HTR-8/SVneo (cell line): ENCODE measurements at regions not wholly inside any gene's neighbourhood (a gene's known extent, or its start where the extent isn't known, plus 50 kb on each side); places are given as distances from the start of the nearest gene placed in this dataset.

ENCODE experiments used
- DNase-seq: peaks from one replicate; pipeline ENCODE4 v3.0.0; 2011; ENCODE audit warnings: low spot score, mixed read lengths; ENCODE audit not compliant: insufficient read length
- FAIRE-seq: peaks from 2 replicates; lab custom pipeline; 2011; peaks lifted over from hg19 to GRCh38; lab: Jason Lieb, UNC

DNA sequence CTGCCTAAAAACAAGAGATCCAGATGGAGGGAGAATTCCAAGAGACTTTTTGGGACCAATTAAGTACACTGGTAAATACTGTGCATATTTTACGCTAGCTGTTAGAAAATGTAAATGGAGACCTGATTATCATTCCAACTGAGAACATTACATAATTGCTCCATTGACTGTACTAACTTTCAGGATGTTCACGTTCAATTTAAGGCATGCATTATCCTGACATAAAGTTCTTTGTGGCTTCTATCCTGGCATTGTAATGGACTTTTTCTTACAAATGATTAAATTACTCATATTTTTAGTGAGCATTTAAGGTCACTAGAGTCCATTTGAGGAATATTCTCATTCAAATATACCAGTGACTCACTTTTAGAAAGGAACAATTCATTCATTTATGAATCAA, 883.3 kb upstream of the TMPRSS15 start:
- DNase-seq (no peak), FAIRE-seq (no peak)

DNA sequence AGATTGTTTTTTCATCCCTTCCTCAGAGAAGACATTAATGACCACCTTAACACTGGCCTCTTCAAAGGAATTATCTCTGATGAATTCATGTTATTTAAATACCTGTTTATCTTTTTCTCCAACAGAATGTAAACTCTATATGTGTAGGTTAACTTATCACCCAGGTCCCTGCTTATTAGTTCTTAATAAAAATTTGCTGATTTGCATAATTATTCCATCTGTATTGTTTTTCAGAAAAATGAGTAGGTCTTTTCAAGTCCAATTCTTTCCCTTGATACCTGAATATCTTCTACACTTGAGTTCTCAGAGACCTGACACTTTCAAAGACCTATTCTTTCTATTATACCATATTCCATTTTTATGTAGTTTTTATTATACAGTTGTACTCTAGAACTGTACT, 886.7 kb upstream of the TMPRSS15 start:
- DNase-seq (no peak), FAIRE-seq (no peak)

DNA sequence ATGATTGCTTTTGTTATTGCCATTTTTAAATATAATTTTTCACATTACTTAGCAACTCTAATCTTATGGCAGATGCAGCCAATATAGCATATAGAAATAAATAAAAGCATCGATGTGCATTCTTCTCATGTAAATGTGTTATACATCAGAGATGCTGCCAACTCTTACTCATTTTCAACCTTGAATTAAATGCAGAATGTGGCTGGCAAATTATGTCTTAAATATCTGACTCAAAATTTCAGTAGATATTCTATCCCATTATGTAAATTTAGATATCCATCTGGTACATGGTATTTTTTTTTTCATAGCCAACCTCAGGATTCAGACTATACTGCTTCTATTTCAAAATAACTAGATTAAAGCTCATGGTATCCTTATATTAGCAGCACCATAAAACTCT, 916.7 kb upstream of the TMPRSS15 start:
- DNase-seq (no peak), FAIRE-seq (no peak)

DNA sequence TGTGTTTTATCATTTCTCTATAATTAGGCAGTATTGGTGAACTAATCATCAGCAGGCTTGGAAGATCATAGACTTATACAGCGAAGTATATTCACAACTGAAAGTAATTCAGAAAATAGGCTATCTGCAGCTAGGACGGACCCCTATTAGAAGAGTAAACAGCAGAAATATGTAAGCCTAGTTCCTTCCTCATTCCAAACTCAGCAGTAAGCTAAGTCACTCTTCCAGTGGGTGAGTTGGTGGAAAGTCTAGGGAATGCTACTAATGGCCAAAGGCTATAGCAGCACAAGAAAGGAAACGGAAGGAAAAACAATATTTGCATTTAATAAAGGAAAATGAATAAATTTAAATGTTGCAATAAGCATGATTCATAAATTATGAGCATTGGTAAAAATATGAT, 918.1 kb upstream of the TMPRSS15 start:
- FAIRE-seq (no peak), DNase-seq (no peak)

DNA sequence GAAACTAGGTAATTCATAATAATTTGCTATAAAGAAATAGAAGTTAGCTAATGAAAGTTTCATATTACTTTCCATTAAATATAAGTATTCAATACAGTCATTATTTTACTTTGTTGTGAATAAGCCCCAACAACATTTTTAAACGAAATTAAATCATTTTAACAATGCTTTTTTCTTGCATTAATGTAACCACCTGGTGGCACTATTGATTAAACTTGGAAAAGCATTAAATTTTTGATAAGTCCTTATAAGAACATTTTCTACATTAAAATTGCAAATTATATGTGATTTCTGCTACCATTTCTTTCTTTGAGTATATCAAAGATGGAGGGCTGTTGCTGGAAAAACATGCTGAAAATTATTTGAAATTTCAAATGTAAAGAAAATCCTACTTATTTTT, 918.8 kb upstream of the TMPRSS15 start:
- DNase-seq (no peak), FAIRE-seq (no peak)

DNA sequence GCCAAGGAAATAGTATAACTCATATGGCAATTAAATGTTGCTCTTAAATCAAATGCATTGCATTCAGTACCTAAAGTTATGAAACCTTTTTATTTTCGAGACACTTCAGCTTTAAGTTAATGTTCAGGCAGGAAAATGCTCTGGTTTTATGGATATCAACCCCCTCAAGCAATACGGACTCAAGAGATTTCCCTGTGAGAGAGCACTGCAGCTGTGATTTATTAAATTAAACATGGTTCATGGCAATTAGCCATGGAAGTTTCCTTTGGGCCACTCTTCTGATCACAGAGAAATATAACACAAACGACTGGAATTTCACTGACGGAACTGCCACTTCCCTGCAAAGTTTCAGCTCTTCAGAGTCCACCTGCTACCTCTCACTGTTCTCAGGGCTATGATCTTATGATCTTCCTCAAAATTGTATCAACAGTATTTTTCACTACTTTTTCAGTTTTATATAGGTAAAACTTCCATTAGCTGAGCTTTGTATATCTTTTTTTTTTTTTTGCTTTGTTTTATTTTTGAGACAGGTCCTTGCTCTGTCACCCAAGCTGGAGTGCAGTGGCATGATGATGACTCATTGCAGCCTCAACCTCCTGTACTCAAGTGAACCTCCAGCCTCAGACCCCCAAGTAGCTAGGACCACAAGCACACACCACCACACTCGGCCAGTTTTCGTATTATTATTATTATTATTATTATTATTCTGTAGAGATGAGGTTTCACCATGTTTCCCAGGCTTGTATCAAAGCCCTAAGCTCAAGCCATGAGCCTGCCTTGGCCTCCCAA, 923.1 kb upstream of the TMPRSS15 start:
- FAIRE-seq (no peak), DNase-seq (no peak)

DNA sequence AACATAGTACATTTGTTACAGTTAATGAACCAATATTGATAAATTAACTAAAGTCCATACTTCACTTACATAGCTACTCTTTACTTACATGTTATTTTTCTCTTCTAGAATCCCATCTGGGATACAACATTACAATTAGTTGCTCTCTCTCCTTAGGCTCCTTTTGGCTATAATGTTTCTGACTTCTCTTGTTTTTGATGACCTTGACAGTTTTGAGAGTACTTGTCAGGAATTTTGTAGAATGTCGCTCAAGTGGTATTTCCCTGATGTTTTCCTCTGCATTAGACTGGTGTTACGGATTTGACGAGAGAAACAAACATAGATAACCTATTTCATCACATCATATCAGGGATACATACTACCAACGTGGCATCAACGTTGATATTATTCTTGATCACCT, 925.4 kb upstream of the TMPRSS15 start:
- DNase-seq (no peak), FAIRE-seq (no peak)

DNA sequence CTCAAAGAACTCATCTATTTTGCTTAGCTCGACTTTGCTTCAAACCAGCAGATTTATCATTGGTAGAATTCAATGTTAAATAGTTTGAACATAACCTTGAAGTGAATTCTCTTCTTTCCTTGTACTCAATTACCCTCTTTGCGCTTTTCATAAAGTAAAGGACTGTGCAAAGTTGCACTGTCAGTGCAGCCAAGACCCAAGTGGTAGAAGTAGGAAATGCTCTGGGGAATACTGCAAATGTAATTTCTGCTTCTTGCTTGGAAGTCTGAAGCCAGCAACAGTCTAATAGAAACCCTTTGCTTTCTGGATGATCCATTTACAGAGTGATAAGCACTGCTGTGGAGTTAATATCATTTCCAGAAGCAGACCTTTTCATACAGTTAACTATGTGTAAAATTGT, 936.7 kb upstream of the TMPRSS15 start:
- FAIRE-seq = no peak
- no peak for DNase-seq

DNA sequence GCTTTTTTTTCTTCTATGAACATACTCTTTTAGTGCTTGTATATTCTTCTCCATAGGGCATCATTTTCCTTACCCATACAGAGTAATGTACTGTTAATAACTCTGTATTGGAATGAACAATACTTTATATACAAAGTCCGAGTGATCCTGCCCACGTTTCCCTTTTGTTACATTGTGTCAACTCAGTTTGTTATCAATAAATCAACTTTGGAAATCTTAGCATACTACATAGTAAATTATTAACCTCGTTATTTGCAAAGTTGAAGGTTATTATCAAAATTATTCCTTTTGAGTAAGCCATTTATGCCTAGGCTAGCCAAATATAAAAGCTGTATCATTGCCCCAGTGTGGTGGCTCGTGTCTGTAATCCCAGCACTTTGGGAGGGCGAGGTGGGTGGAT, 937.4 kb upstream of the TMPRSS15 start:
- DNase-seq (no peak), FAIRE-seq (no peak)

DNA sequence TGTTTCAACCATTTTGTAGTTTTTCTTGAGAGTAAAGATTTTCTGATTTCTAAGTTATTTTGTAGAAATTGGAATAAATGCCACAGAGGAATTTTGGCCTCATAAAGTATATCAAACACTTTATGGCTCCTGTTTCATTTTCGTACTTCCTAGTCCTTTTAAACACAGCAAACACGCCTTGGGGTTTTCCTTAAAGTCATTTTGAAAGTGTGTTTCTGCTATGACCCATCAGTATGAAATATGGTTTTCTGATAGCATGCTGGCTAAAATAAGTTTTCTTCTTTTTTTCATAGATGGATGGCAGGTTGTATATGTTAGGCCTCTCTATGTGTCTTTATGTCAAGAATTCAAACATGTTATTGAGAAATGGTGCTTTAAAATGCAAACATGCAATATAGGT, 940.1 kb upstream of the TMPRSS15 start:
- DNase-seq (no peak), FAIRE-seq (no peak)

DNA sequence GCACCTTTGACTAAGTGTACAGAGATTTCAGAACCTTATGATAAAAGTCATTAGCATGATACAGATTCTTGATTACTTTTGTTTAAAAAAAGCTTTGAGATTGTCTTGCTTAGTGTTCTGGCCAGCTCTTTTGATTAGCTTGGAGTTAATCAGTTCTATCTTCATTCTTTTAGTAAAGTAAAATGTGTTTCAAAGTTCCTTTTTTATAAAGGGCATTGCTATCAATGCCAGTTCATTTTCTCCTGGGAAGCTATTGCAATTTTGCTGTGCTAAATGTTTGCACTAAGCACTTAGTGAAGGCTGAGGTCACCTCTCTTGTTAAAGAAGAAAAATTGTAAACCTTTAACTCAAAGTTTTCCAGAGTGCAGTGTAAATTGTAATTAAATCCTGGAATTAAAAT, 946.7 kb upstream of the TMPRSS15 start:
- DNase-seq (no peak), FAIRE-seq (no peak)

DNA sequence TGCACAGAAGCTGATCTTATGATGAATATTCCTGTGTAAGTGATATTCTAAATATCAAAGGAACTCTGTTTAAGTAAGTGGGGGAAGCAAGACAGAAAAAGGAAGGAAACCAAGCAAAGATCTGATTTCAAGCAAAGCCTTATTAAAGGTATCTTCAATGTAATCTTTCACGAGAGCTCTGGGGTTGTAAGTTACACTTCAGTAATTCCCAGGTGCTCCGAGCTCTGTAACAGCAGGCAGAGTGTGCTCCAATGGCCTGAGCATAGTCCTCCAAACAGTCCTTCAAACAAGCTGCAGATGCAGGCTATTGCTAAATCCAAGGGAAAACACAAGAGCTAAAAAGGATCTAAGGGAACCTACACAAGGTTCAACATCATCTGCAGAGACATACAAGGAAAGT, 949.7 kb upstream of the TMPRSS15 start:
- no peak for FAIRE-seq
- no peak for DNase-seq

DNA sequence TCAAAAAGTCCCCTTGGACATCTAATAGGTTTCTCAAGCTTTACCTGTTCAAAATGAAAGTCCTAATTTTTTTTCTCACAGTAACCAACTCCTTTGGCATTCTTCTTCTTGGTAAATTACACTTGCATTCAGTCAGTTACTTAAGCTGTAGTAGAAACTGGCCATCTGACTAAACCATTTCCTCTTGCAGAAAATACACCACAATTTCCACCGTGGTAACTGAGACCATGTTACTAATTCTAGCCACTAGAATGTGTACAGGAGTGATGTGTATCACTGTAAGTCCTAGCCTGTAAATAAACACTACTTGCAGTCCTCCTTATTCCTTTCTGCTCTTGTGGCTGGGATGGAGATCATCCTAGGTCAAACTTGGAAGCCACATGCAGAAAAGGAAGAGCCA, 965.4 kb upstream of the TMPRSS15 start:
- no peak for FAIRE-seq

DNA sequence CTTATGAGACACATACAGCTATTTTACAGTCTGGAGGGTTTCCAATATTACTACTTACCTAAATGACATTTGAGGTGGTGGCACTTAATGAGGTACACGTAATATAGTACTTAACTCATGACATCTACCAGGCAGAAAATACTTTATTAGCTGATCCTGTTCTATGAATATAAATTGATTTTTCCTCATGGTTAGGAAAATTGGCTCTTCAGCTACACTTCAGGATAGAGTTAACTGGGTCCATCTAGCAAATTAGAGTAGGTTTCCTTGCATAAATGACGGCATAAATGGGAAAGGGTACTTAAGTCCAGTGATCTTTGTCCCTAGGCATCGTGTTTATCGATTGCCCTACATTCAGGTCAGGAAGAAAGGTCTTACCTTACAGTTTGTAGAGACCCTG, 988.8 kb upstream of the TMPRSS15 start:
- DNase-seq = no peak
- no peak for FAIRE-seq

More for the DNA sequence above, 965.4 kb upstream of the TMPRSS15 start:
- DNase-seq = no peak

DNA sequence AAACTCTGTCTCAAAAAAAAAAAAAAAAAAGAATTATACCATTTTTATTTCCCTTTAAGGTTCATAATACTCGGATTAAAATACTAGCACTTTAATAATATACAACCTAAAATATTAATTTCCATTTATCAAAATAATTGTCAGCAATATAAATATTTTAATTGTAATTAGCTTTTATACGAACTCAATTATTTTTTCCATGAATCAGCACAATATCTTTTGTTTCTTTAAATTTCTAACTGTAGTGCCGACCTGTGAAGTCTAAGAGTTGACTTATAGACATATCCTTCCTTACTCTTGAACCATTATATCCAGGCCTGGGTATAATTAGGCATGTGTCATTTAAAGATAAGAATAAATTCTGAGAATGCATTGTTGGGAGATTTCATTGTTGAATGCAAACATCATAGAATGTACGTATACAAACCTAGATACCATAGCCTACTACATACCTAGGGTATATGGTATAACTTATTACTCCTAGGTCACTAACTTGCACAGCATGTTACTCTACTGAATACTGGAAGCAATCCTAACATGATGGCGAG, 996.7 kb upstream of the TMPRSS15 start:
- DNase-seq = no peak

DNA sequence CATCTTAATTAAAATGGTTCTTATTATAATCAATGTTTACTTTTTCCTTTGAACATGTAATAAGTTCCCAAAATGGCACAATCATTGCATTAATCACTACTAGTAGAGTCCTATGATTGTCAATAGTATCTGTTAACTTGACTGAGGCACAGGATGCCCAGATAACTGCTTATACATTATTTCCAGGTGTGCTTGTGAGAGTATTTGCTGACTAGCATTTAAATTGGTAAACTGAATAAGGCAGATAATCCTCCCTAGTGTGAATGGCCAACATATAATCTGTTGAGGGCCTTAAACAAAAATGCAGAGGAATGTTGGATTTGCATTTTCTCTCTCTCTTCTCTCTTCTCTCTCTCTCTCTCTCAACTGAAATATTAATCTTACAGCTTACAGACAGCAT, 999.3 kb upstream of the TMPRSS15 start:
- no peak for DNase-seq
- no peak for FAIRE-seq

More for the DNA sequence above, 996.7 kb upstream of the TMPRSS15 start:
- no peak for FAIRE-seq

DNA sequence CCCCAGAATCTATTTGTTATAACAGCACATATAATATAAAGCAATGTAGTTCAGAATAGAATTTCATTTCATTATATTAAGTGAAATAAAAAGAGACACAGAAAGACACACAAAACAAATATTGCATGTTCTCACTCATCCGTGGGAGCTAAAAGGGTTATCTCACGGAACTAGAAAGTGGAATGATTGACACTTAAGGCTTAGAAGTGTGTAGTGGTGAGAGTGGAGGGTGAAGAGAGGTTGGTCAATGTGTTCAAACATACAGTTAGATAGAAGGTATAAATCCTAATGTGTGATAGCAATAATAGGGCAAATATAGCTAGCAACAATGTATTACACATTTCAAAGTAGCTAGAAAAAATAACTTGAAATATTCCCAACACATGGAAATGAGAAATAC, 1001.7 kb upstream of the TMPRSS15 start:
- DNase-seq = no peak
- FAIRE-seq = no peak

DNA sequence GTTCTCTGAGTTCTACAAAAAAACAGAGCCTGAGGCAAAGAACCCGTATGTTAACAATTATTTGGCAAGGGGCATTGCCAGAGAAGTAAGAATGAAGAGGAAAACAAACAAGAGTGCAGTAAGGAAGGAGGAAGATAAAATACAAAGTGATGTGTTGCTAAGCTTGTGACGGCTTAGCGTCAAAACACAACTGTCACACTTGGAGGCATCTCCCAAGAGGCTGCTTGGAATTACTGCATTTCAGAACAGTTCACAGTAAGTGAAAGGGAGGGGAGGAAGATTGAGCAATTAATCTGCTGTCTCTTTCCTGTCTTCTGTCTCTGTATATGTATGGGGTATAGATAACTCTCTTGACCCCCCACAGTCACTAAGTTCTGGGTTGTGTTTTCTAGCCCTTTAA, 1017.0 kb upstream of the TMPRSS15 start:
- FAIRE-seq (no peak), DNase-seq (no peak)

DNA sequence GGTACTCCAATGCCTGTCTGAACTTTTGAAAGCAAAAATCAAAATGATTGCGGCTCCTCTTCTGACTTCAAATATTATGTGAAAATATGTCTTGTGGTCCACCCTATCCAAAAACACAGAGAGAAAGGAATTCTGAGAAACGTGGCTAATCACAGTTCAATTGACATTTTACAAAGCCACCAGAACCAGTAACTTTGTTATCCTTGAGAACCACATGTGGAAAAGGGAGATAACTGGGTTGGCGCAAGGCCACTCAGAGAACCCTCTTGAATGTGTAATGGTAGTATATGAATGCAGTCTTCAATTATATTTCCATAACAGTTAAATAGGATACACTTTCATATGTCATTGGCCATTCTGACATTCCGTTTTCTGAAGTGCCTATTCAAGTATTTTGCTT, 1030.0 kb upstream of the TMPRSS15 start:
- DNase-seq (no peak), FAIRE-seq (no peak)

DNA sequence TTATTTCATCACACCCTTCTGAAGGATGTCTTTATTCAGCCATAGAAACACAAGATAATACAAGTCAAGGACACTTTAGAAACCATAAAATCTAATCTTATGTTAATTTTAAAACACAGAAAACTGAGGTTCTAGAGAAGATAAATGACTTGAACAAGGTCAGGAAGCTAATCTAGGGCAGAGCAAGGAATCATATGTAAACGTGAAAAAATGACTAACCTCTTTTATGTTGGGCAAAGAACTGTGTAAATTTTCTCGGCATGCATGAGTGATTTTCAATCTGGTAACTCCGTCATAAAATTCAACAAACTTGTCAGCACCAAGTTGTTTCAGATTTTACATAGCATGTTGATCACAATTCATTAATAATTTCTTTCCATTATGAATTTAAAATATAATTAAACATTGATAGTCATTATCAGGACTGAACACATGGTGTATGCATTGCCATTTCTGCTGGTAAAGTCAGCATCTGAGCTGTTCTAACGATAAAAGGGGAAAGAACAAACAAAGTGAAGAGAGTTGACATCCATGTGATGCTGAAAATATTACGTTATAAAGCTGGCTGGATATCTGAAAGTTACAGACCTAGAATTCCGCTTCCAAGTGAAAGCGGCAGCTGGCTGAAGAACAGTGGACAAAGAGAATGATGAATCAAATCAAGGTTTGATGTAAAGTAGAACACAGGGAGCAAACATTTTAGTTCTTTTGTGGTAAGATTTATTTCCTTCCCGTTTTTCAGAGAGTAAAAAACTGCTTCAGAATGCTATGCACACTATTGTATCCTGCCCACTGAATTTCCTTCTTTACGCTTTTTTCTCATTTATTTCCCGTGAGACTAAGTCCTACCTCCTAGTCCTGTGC, 1037.4 kb upstream of the TMPRSS15 start:
- DNase-seq = no peak
- FAIRE-seq = no peak

DNA sequence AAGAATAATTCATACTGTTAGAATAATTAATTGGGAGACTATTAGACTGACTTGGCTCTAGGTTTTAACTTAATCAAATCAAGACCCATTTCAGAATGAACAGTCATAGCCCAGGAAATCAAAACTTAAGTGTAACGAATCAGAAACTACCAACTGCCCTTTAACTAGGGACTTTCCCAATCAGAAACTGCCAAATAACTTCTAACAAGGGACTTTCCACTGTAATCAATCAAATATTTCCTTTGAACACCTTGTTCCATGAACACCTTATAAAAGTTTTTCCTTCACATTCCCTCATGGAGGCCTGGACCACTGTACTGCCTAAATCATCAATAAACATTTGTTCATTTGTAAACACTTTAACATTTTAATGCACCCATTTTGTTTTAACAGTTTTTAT, 1054.7 kb upstream of the TMPRSS15 start:
- DNase-seq = no peak
- FAIRE-seq = no peak
